OCI-LY1 (cell line): ENCODE measurements at regions not wholly inside any gene's neighbourhood (a gene's known extent, or its start where the extent isn't known, plus 50 kb on each side); places are given as distances from the start of the nearest gene placed in this dataset.

Source experiments
- H2AFZ ChIP-seq: fragments of 200-600 bp; sonication (generic), shearing (Covaris generic); 2 replicates; pipeline ENCODE4 v1.6.0; 2014; ENCODE audit warnings: antibody characterized with exemption, mild to moderate bottlenecking, low read length
- H3F3A ChIP-seq: fragments of 200-600 bp; sonication (generic), shearing (Covaris generic); 2 replicates; pipeline ENCODE4 v1.6.0; 2014; ENCODE audit warnings: mild to moderate bottlenecking, antibody characterized with exemption, low read length, moderate library complexity; ENCODE audit not compliant: insufficient read depth
- H3K27ac ChIP-seq: fragments of 200-600 bp; sonication (generic); 2 replicates; pipeline ENCODE4 v1.5.1; 2014; ENCODE audit warnings: low read length, mixed run types, mild to moderate bottlenecking, low read depth; ENCODE audit not compliant: poor library complexity, severe bottlenecking
- H3K27me3 ChIP-seq: fragments of 200-600 bp; sonication (generic); 2 replicates; pipeline ENCODE4 v1.6.0; 2014; ENCODE audit warnings: antibody characterized with exemption, mild to moderate bottlenecking, low read length, moderate library complexity; ENCODE audit not compliant: insufficient read depth
- H3K36me3 ChIP-seq: fragments of 200-600 bp; sonication (generic); 2 replicates; pipeline ENCODE4 v1.6.1; 2014; ENCODE audit warnings: mild to moderate bottlenecking, antibody characterized with exemption, low read length, moderate library complexity, mixed read lengths; ENCODE audit not compliant: insufficient read depth
- H3K4me1 ChIP-seq: fragments of 200-600 bp; sonication (generic); 2 replicates; pipeline ENCODE4 v1.5.1; 2014; ENCODE audit warnings: mild to moderate bottlenecking, low read length, moderate library complexity; ENCODE audit not compliant: insufficient read depth, severe bottlenecking
- H3K4me2 ChIP-seq: fragments of 200-600 bp; sonication (generic), shearing (Covaris generic); 2 replicates; pipeline ENCODE4 v1.6.1; 2014; ENCODE audit warnings: low read length
- H3K4me3 ChIP-seq: fragments of 200-600 bp; sonication (generic); 2 replicates; pipeline ENCODE4 v1.5.1; 2014; ENCODE audit warnings: low read length, low read depth, mild to moderate bottlenecking, mixed read lengths; ENCODE audit not compliant: poor library complexity, severe bottlenecking
- H3K79me2 ChIP-seq: fragments of 200-600 bp; shearing (Covaris generic); 2 replicates; pipeline ENCODE4 v1.6.1; 2016; ENCODE audit warnings: mixed run types, low read length, mixed read lengths; ENCODE audit not compliant: insufficient read depth
- H3K9ac ChIP-seq: fragments of 200-600 bp; sonication (generic), shearing (Covaris generic); 2 replicates; pipeline ENCODE4 v1.6.1; 2014; ENCODE audit warnings: mild to moderate bottlenecking, low read length, mixed read lengths
- H3K9me2 ChIP-seq: fragments of 200-600 bp; sonication (generic), shearing (Covaris generic); 2 replicates; pipeline ENCODE4 v1.6.1; 2014; ENCODE audit warnings: low read depth, mild to moderate bottlenecking, low read length, mixed read lengths
- H3K9me3 ChIP-seq: fragments of 200-600 bp; shearing (Covaris generic); 2 replicates; pipeline ENCODE4 v1.6.1; 2014; ENCODE audit warnings: low read length, mixed read lengths
- H4K20me1 ChIP-seq: fragments of 200-600 bp; sonication (generic), shearing (Covaris generic); 2 replicates; pipeline ENCODE4 v1.6.0; 2016; ENCODE audit warnings: mild to moderate bottlenecking, low read length; ENCODE audit not compliant: insufficient read depth
- CTCF ChIP-seq: fragments of 200-600 bp; sonication (generic), shearing (Covaris generic); IDR thresholded peaks from 2 replicates; pipeline ENCODE4 v1.5.1; 2017; ENCODE audit warnings: mild to moderate bottlenecking, antibody characterized with exemption, low read length, moderate library complexity, mixed read lengths
- EZH2 ChIP-seq: fragments of 200-600 bp; sonication (generic), shearing (Covaris generic); IDR thresholded peaks from 2 replicates; pipeline ENCODE4 v1.8.0; 2017; ENCODE audit warnings: borderline replicate concordance, mixed run types, mild to moderate bottlenecking, antibody characterized with exemption, low read length, moderate library complexity, mixed read lengths

GRCh38 chr4:17283832-17284231 is 228.1 kb downstream of the QDPR start:
- Histone ChIP-seq H3K4me2 (no peak overlapping the region), H3K9ac (no peak overlapping the region), H3F3A (no peaks in the 10 kb centered on the region), H3K4me1 (no peaks in the 10 kb centered on the region), H3K9me3 (no peaks in the 10 kb centered on the region), H3K27me3 (no peaks in the 10 kb centered on the region), H4K20me1 (no peaks in the 10 kb centered on the region), H3K36me3 (no peaks in the 10 kb centered on the region), H3K9me2 (no peaks in the 10 kb centered on the region), H3K27ac (no peak overlapping the region), H2AFZ (no peak overlapping the region), H3K79me2 (no peaks in the 10 kb centered on the region), H3K4me3 (no peak overlapping the region)
- TF ChIP-seq CTCF (no peak), EZH2 (no peak)

GRCh38 chr4:17283251-17283650 is 228.6 kb downstream of the QDPR start:
- H3K79me2 ChIP-seq, result no peaks in the 10 kb centered on the region
- TF ChIP-seq EZH2 (no peak), CTCF (no peak)
- no peaks in the 10 kb centered on the region for H3F3A ChIP-seq
- H3K4me2 ChIP-seq, result no peak overlapping the region
- no peaks in the 10 kb centered on the region for H3K27me3 ChIP-seq
- H3K9me3 ChIP-seq, result no peaks in the 10 kb centered on the region
- H4K20me1 ChIP-seq, result no peaks in the 10 kb centered on the region
- no peak overlapping the region for H2AFZ ChIP-seq
- no peak overlapping the region for H3K27ac ChIP-seq
- H3K4me1 ChIP-seq, result no peaks in the 10 kb centered on the region
- no peak overlapping the region for H3K9ac ChIP-seq
- no peaks in the 10 kb centered on the region for H3K9me2 ChIP-seq
- no peak overlapping the region for H3K4me3 ChIP-seq
- no peaks in the 10 kb centered on the region for H3K36me3 ChIP-seq

- no peak overlapping the region for H3K4me3 ChIP-seq
- H4K20me1 ChIP-seq, result no peaks in the 10 kb centered on the region
- TF ChIP-seq EZH2, result no peak
- no peak for TF ChIP-seq CTCF
- no peak overlapping the region for H3K27ac ChIP-seq
- no peaks in the 10 kb centered on the region for H3K4me1 ChIP-seq
- H3K9me3 ChIP-seq, result no peaks in the 10 kb centered on the region
- no peak overlapping the region for H3K9ac ChIP-seq
- no peaks in the 10 kb centered on the region for H3K27me3 ChIP-seq
- H3F3A ChIP-seq, result no peaks in the 10 kb centered on the region
- H3K4me2 ChIP-seq, result no peak overlapping the region
- H3K36me3 ChIP-seq, result no peaks in the 10 kb centered on the region
- H3K9me2 ChIP-seq, result no peaks in the 10 kb centered on the region
- no peaks in the 10 kb centered on the region for H3K79me2 ChIP-seq
- H2AFZ ChIP-seq, result no peak overlapping the region
Measured at GRCh38 chr4:17280261-17281018, 231.4 kb downstream of the QDPR start.
